ENCODE measurements at regions not wholly inside any gene's neighbourhood (a gene's known extent, or its start where the extent isn't known, plus 50 kb on each side); places are given as distances from the start of the nearest gene placed in this dataset.

DNA sequence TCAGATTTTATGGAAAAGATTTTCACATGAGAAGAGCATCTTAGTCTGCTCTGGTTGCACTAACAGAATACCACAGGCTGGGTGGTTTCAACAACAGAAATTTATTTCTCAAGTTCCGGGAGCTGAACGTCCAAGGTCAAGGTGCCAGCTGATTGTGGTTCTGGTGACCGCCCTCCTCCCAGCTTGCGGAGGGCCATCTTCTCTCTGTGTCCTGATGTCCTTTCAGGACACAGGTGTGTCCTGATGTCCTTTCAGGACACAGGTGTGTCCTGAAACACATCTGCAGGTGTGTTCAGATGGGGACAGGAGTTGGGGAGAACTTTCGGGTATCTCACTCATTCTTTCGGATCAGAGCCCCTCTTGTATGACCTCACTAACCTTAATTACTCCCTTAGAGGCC is 374.9 kb downstream of the SOX11 start:
- TF ChIP-seq, protein P1, sequence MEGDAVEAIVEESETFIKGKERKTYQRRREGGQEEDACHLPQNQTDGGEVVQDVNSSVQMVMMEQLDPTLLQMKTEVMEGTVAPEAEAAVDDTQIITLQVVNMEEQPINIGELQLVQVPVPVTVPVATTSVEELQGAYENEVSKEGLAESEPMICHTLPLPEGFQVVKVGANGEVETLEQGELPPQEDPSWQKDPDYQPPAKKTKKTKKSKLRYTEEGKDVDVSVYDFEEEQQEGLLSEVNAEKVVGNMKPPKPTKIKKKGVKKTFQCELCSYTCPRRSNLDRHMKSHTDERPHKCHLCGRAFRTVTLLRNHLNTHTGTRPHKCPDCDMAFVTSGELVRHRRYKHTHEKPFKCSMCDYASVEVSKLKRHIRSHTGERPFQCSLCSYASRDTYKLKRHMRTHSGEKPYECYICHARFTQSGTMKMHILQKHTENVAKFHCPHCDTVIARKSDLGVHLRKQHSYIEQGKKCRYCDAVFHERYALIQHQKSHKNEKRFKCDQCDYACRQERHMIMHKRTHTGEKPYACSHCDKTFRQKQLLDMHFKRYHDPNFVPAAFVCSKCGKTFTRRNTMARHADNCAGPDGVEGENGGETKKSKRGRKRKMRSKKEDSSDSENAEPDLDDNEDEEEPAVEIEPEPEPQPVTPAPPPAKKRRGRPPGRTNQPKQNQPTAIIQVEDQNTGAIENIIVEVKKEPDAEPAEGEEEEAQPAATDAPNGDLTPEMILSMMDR (IDR thresholded peaks at IDR 0.05; ENCODE audit: low read depth, low read length, missing control alignments): no peak
- H3K4me3 ChIP-seq (ENCODE audit: low read depth, low read length): no peak overlapping the region
- DNase-seq (ENCODE audit: low read depth): no peak

DNA sequence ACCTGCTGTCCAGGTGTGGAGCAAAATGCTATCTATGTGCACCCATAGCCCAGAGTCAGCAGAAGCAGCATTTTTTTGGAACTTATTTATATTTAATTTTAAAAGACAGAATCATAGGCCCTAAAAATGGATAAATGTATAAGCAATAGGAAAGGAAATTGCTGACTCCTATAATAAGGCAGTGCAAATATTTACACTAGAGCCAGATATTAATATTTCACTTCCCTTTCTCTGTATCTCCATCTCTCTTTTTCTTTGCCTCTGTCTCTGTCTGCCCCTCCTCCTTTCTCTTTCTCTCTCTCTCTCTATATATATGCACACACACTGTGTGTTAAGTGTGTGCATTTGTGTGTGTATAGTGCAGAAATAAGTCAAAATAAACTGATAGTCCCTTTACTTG is 375.6 kb downstream of the SOX11 start:
- no peak for DNase-seq (ENCODE audit: low read depth)
- H3K4me3 ChIP-seq (ENCODE audit: low read depth, low read length): no peak overlapping the region
- TF ChIP-seq, protein P1 (IDR thresholded peaks at IDR 0.05; ENCODE audit: low read depth, low read length, missing control alignments): no peak

DNA sequence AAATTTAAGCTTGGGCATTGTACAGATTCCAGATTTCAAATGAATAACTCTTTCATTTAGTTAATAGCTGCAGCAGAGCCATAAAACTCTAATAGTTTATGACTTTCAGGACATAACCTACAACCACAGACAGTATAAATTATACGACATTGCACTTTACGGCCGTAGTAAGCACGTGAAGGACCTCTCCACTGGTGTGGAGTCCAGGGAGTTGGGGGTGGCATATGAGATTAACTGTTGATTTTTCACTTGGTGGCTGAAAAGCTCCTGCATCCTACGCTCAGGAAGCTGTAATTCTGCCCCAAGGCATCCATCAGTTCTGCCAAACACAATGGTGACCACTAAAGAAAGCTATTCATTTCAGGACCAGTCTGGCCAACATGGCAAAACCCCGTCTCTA is 376.2 kb downstream of the SOX11 start:
- TF ChIP-seq, protein P1 (IDR thresholded peaks at IDR 0.05; ENCODE audit: low read depth, low read length, missing control alignments): no peak
- no peak overlapping the region for H3K4me3 ChIP-seq (ENCODE audit: low read depth, low read length)
- DNase-seq (ENCODE audit: low read depth): no peak

DNA sequence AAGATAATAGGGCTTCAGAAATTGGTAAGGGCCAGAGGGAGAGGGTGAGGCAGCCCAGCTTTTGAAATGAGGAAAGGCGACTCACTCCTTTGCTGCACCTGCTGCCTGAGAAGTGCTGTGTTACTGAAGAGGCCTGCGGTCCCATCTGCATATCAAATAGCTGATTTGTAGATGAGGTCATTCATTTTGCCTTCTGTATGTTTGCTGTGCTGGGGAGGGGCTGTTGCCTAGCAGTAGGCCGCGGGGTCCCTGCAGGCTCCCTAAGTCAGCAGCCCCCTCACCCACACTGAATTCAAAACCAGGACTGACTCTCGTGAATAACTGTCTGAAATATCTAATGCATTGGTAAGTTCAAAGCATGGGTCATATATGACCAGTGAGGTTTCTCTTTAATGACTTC is 377.2 kb downstream of the SOX11 start:
- DNase-seq (ENCODE audit: low read depth): no peak
- no peak overlapping the region for H3K4me3 ChIP-seq (ENCODE audit: low read depth, low read length)
- TF ChIP-seq, protein P1 (IDR thresholded peaks at IDR 0.05; ENCODE audit: low read depth, low read length, missing control alignments): no peak

DNA sequence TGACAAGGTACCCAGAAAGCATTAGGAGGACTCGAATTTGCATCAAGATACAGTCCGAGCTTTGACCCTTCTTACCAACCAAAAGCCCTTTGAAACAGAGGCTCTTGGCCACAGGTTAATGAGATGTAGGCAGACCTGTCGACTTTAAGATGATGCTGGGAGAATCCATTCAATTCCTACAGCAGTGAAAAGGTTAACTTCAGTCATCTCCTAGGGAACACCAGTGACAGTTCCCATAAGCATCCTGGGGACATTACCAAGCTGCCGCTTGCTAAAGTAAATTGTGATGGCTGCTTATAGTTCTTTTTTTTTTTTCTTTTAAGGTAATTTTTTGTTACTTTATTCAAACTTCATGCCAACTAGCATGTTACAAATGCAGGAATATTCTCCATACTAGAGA is 379.3 kb downstream of the SOX11 start:
- DNase-seq (ENCODE audit: low read depth): no peak
- H3K4me3 ChIP-seq (ENCODE audit: low read depth, low read length): no peak overlapping the region
- TF ChIP-seq, protein P1 (IDR thresholded peaks at IDR 0.05; ENCODE audit: low read depth, low read length, missing control alignments): no peak

DNA sequence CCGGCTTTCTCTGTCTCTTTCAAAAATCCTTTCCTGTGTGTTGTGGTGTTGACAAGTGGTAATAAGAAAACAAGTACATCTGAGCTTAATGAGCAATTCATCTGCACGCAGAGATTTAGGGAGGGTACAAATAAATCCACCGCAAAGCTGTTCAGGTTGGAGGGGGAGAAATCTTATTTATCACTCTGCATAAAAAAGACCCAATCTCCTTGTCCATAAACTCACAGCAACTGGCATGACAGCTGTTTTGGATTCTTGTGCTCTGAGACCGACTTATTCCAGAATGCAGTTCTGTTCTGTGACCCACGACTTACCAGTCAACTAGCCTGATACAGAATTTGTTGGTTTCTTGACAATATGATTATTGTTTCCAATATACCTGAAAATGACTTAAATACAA is 380.1 kb downstream of the SOX11 start:
- no peak overlapping the region for H3K4me3 ChIP-seq (ENCODE audit: low read depth, low read length)
- DNase-seq (ENCODE audit: low read depth): no peak
- TF ChIP-seq, protein P1 (IDR thresholded peaks at IDR 0.05; ENCODE audit: low read depth, low read length, missing control alignments): no peak

DNA sequence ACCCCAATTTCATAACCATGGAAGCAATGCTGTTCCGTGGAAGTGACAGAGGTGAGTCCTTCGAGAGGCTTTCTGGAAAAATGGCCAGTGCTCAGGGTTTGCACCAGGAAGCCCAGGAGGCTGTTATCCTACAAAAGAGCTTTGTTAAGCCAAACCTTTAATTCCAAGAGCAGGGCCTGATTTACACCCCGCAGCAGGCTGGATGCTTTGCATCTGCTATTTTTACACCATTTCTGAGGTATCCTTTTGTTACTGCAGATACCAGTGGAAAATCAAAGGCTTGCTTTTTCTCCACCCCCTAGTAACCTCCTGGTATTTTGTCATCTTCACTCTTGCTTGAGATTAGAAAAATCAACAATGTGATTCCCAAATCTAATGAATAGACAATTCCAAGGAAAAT is 380.6 kb downstream of the SOX11 start:
- TF ChIP-seq, protein P1 (IDR thresholded peaks at IDR 0.05; ENCODE audit: low read depth, low read length, missing control alignments): no peak
- DNase-seq (ENCODE audit: low read depth): no peak
- H3K4me3 ChIP-seq (ENCODE audit: low read depth, low read length): no peak overlapping the region

All from GM12864 (cell line).